ENCODE measurements at regions not wholly inside any gene's neighbourhood (a gene's known extent, or its start where the extent isn't known, plus 50 kb on each side); places are given as distances from the start of the nearest gene placed in this dataset.

- TF ChIP-seq EZH2 (IDR thresholded peaks at IDR 0.05; ENCODE audit: borderline replicate concordance, low read depth, low read length, severe bottlenecking) (no peak), MAX (IDR thresholded peaks at IDR 0.05; ENCODE audit: insufficient read depth, insufficient read length) (no peak), FOS (IDR thresholded peaks at IDR 0.05; ENCODE audit: borderline replicate concordance, insufficient read depth, low read length) (no peak)
- TF ChIP-seq, protein P1, sequence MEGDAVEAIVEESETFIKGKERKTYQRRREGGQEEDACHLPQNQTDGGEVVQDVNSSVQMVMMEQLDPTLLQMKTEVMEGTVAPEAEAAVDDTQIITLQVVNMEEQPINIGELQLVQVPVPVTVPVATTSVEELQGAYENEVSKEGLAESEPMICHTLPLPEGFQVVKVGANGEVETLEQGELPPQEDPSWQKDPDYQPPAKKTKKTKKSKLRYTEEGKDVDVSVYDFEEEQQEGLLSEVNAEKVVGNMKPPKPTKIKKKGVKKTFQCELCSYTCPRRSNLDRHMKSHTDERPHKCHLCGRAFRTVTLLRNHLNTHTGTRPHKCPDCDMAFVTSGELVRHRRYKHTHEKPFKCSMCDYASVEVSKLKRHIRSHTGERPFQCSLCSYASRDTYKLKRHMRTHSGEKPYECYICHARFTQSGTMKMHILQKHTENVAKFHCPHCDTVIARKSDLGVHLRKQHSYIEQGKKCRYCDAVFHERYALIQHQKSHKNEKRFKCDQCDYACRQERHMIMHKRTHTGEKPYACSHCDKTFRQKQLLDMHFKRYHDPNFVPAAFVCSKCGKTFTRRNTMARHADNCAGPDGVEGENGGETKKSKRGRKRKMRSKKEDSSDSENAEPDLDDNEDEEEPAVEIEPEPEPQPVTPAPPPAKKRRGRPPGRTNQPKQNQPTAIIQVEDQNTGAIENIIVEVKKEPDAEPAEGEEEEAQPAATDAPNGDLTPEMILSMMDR (IDR thresholded peaks at IDR 0.05; ENCODE audit: extremely low read depth in 1 of 2, insufficient read depth in 1 of 2, low read depth in 1 of 2, low read length in 2 of 2) = no peak
Measured at GRCh38 chr2:67880291-67880761, 182.5 kb downstream of the C1D start.
